ENCODE measurements at regions not wholly inside any gene's neighbourhood (a gene's known extent, or its start where the extent isn't known, plus 50 kb on each side); places are given as distances from the start of the nearest gene placed in this dataset.

DNA sequence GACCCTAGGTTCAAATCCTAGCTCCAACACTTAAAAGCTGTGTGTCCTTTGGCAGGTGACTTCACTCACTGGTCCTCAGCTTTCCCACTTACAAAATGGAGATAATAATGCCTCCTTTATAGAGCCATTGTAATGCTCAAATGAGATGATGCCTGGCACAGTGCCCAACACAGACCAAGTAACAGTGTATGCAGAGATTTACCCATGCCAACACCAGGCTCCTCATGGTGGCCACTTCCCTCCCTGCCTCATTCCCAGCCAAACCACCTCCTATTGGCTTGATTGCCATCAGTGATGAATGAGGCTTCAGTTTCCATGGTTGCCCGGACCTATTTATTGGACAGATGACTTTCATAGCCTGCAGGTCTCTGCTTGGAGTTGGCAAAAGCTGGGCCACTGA, 469.4 kb downstream of the CDK5RAP2 start:
- DNase-seq: no peak

GRCh38 chr9:120109242-120109641, 470.7 kb downstream of the CDK5RAP2 start:
- DNase-seq: no peak

- no peak for DNase-seq
Observed at GRCh38 chr9:120107138-120107537, 472.8 kb downstream of the CDK5RAP2 start.

DNA sequence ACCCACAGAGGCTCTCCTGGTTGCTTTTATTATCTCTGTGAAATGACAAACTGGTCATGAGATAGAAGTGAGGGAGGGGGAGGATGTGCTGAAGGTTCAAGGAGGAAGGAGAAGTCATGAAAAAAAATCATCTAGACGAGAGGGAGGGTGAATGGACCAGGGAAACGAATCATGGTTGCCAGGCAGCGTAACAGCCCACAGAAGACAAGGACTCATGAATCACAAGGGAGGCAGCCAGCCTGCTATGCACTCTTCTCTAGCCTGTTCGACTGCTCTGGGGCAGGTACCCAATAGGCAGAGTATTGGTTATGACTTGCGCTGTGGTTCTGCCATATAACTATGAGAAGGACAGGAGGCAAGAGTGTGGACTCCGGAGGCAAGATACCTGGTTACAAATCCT, 475.2 kb downstream of the CDK5RAP2 start:
- no peak for DNase-seq

GRCh38 chr9:120100595-120100994, 479.4 kb downstream of the CDK5RAP2 start:
- DNase-seq: no peak

DNA sequence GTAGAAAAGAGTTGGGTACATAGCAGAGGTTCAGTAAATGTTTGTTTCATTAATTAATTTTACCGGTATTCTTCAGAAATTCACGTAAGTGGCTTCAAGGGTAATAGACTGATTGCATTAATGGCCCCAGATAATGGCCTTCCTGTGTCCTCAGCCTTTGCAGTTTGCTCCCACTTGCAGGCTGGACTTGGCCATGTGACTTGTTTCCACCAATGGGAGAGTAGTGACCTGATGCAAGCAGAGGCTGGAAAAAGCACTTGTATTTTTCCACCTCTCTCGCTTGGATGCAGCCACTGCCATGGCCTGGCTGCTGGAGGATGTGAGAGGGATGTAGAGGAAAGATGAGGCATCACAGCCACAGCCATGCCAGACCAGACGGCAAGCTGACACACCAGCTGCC, 480.9 kb downstream of the CDK5RAP2 start:
- no peak for DNase-seq

DNA sequence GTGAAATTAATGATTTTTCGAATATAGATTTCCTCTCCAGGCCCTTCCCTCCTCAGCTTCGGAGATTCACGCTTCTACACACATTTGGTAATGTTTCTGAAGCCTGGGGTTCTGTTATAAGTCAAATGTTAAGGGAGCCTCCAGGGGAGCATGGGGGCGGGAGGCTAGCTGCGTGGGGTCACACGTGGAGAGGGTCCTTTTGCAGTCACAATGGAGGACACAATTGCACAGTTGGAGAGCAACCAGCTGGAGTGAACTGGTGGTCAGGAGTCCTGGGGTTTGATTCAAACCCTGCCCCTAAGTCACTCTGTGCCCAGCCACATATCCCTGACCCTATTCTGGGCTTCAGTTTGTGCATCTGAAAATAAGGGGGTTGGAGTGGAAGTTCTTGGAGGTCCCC, 481.4 kb downstream of the CDK5RAP2 start:
- DNase-seq: no peak

- DNase-seq: no peak
Observed at GRCh38 chr9:120091206-120091605, 488.8 kb downstream of the CDK5RAP2 start.

DNA sequence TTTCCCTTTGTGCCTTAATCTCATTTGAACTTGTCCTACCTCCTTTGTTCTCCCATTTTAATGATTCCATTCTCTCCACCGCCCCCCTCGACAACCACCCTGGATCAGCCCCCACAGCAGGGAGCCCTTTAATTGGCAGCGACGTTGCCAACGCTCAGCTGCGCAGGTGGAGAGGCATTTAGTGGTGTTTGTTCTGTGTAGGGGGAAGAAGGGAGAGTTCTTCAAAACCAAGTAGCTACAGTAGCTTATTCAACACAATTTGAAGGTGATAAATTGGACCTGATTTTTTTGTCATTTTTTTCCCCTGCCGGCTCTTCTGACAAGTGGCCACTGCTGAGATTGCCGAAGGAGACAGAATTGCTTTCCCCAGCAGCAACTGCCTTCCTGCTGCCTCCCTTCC, 499.1 kb downstream of the CDK5RAP2 start:
- no peak for DNase-seq

- no peak for DNase-seq
Observed at GRCh38 chr9:120078112-120078511, 501.9 kb downstream of the CDK5RAP2 start.

GRCh38 chr9:120071760-120072159, 508.2 kb downstream of the CDK5RAP2 start:
- DNase-seq: no peak

- no peak for DNase-seq
Observed at GRCh38 chr9:120066315-120066714, 513.7 kb downstream of the CDK5RAP2 start.

GRCh38 chr9:120065151-120065550, 514.8 kb downstream of the CDK5RAP2 start:
- no peak for DNase-seq

DNA sequence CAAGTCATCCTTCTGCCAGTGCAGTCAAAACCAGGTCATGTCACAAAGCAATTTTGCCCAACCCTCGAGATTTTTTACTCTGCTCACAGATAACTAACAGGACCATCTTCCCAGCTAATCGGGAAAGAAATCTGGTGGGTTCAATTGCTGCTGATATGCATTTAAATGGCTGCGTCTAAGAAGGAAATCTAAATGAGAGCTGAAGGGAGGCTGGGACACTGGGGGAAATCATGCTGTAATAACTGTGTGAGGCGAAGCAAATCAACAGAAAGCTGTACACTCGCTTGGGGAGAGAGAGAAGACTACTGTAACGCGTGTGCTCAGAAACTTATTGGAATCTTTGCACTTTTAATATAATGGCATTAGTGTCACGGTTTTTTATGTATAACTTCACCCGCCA, 535.0 kb downstream of the CDK5RAP2 start:
- DNase-seq: no peak

GRCh38 chr9:120043448-120043847, 536.5 kb downstream of the CDK5RAP2 start:
- no peak for DNase-seq

DNA sequence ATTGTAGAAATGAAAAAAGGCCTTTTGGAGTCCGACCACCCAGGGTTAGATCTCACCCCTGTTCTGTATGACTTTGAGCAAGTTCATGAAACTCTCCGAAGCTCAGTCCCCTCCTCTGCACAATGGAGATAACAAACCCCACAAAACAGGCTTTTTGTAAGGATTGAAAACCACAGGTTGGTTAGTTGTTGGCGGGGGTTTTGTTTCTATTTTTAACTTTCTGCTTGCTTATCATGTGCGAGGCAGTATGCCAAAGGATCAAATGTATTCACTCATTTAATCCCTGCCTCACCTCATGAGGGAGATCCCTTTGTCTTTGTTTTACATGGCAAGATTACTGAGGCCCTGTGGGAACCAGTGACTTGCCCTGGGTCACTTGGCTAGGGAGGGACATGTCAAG, 539.1 kb downstream of the CDK5RAP2 start:
- no peak for DNase-seq

DNA sequence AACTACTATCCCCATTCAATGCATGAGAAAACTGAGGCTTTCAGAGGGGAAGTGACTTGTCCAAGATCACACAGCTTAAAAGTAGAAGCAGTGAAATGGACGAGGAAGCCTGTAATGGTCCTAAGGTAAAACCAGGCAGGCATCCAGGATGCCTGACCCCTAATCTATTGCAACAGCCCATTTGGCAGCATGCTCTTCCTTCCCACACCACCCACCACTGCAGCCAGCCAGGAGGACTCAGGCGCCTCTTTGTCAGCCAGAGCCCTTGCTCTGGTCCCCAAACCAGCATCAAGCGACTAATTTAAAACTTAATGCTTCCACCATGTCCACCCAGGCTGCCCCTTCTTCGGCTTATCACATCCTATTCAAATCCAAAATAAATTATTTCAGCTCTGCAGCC, 541.6 kb downstream of the CDK5RAP2 start:
- no peak for DNase-seq

DNA sequence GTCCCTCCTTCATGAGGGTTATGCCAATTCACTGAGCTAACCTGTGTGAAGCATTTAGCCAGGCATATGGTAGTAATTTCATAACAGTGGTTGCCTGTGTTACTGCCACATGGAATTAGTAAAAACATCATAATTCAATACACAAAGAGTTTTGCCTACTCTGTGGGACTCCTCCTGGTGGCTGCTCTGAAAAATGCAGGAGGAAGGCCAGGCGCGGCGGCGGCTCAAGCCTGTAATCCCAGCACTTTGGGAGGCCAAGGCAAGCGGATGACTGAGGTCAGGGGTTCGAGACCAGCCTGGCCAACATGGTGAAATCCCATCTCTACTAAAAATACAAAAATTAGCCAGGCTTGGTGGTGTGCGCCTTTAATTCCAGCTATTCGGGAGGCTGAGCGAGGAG, 547.3 kb downstream of the CDK5RAP2 start:
- no peak for DNase-seq

GRCh38 chr9:120030847-120031246, 549.1 kb downstream of the CDK5RAP2 start:
- DNase-seq: no peak

DNA sequence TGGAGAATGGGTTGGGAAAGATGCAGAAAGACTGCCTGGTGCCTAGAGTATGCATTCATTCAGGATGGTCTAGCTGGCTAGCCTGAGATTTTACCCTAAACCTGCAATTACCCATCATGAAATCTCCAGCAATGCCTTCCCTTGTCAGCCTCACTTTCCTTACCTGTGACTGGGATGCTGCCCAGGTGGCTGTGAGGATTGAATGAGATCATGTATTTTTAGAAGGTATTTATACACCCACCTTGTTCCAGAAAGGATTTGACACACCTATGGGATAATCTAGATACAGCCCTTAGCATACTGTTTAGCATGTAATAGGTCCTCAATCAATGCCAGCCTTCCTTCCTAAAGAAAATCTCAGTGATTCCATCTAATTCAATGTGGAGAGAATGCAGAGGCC, 561.4 kb downstream of the CDK5RAP2 start:
- DNase-seq: no peak

DNA sequence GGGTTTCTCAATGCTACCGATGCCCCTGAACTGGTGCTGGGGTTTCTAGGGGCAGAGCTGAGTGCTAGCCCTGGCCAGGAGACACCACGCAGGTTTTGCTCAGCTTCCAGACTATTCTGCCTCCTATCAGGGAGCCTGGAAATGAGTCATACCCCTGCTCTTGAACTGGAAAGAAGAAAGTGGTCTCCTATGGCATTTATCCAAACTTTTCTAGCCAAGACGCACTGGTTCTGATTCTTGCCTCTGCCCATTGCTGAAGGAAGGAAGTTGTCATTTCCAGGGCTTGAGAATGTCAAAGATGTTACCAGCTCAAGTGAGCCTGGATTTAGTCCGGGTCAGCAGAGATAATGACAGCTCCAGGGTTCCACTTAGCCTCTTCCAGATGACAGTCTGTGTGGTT, 561.9 kb downstream of the CDK5RAP2 start:
- no peak for DNase-seq

GRCh38 chr9:120016231-120016630, 563.7 kb downstream of the CDK5RAP2 start:
- DNase-seq: no peak

DNA sequence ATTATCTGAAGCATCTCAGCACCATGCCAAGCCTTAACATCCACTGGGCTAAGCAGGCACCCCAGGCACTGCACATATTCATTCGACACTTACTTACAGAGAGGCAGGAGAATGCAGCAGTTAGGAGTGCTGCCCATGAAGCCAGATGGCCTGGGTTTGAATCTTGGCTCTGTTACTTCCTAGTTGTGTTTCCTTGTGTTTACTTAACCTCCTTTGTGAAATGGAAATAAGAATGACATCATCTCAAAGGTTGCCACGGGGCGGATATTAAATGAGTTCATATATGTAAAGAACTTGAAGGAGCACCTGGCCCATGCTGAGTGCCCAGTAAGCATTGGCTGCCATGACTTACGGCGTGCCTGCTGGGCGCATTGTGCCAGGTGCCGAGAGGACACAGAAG, 565.2 kb downstream of the CDK5RAP2 start:
- DNase-seq: no peak

DNA sequence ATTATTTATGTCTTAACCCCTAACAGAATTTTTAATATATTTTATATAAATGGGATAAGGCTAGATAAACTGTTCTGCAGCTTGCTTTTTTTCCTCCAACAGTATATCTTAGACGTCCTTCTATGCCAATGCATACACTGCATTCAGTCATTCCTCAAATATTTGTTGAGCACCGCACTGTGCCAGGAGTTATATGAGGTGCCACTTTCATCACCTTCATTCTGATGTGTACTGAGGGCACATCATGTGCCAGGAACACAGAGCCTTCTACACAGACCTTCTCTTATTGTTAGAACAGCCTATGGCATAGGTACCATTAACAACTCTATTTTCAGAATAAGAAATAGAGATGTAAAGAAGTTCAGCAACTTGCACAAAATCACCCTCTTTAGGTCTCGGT, 570.1 kb downstream of the CDK5RAP2 start:
- no peak for DNase-seq

DNA sequence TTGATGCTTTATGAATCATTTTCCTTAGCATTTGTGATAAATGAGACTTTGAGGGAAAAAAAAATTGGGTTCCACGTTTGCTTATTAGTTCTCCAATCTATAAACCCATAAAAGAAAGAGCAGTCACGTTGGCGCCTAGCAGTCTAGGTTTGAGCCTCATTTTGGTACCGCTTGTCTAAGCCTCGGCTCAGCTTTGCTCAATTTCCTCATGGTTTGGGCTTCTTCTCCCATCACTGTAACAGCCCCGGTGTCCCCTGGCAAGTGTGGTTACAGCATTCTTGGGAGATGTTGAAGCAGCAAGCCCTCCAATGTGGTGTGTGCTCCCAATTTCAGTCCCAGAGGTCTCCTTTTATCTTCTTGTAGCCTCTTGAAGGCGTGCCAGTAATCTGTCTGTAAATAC, 578.4 kb downstream of the CDK5RAP2 start:
- no peak for DNase-seq

DNA sequence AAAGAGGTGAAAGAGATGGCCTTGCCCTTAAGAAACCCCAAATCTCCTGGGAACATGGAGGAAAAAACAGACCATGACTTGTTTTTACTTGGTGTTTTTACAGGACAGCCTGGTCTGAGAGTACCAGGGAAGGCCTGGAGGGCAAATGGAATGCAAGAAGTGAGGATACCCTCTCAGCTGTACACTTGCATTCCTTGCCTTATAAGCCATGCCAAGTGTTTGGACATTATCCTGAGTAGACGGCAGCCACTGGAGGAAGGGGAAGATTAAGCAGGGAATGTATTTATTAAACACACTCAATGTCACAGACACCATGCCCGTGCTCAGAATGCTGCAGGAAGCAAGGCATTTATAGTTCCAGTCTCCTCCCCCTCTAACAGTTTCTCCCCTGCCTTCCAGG, 581.4 kb downstream of the CDK5RAP2 start:
- DNase-seq: no peak

All from activated effector memory CD4-positive, alpha-beta T cell treated with Interleukin-2 at 50 U/mL for 16 hours (primary cell).